HEK293T (cell line): ENCODE measurements at regions not wholly inside any gene's neighbourhood (a gene's known extent, or its start where the extent isn't known, plus 50 kb on each side); places are given as distances from the start of the nearest gene placed in this dataset.

Experiments used
- CTCF ChIA-PET: fragments of 350-600 bp; formaldehyde crosslinking; extraction: SDS; loops from one replicate; lab custom pipeline; 2021; ENCODE audit warnings: antibody characterized with exemption, inconsistent platforms; lab: Yijun Ruan, JAX
- POLR2A ChIA-PET: fragments of 350-600 bp; formaldehyde crosslinking; extraction: SDS; loops from one replicate; lab custom pipeline; 2020; ENCODE audit warnings: antibody characterized with exemption, inconsistent platforms; lab: Yijun Ruan, JAX
- DNase-seq: peaks from one replicate; pipeline ENCODE4 v3.0.0; 2012; ENCODE audit warnings: mixed read lengths; ENCODE audit errors: extremely low spot score
- ARNT ChIP-seq: fragments of 450-650 bp; IDR thresholded peaks from 2 replicates; pipeline ENCODE4 v1.6.1; 2017; ENCODE audit warnings: mild to moderate bottlenecking
- BHLHE40 ChIP-seq: fragments of 450-650 bp; IDR thresholded peaks from 2 replicates; pipeline ENCODE4 v1.6.1; 2016; ENCODE audit warnings: mild to moderate bottlenecking, moderate library complexity, borderline replicate concordance
- CTBP1 ChIP-seq: fragments of 450-650 bp; IDR thresholded peaks from 2 replicates; pipeline ENCODE4 v1.6.1; 2016; ENCODE audit warnings: borderline replicate concordance
- ELF4 ChIP-seq: fragments of 450-650 bp; IDR thresholded peaks from 2 replicates; pipeline ENCODE4 v1.6.1; 2017; ENCODE audit warnings: antibody characterized with exemption
- FOXA1 ChIP-seq: fragments of 450-650 bp; IDR thresholded peaks from 2 replicates; pipeline ENCODE4 v1.6.1; 2016; ENCODE audit warnings: mild to moderate bottlenecking
- FOXK2 ChIP-seq: fragments of 450-650 bp; IDR thresholded peaks from 2 replicates; pipeline ENCODE4 v1.6.1; 2016; ENCODE audit warnings: mild to moderate bottlenecking
- FOXM1 ChIP-seq: fragments of 450-650 bp; IDR thresholded peaks from 2 replicates; pipeline ENCODE4 v1.6.1; 2017; ENCODE audit warnings: mild to moderate bottlenecking, borderline replicate concordance
- HDGF ChIP-seq: fragments of 450-650 bp; IDR thresholded peaks from 2 replicates; pipeline ENCODE4 v1.6.1; 2017; ENCODE audit warnings: antibody characterized with exemption, borderline replicate concordance
- L3MBTL2 ChIP-seq: fragments of 450-650 bp; conservative IDR thresholded peaks from 2 replicates; pipeline ENCODE4 v1.6.1; 2016; ENCODE audit warnings: mild to moderate bottlenecking
- LEF1 ChIP-seq: fragments of 450-650 bp; IDR thresholded peaks from 2 replicates; pipeline ENCODE4 v1.6.1; 2017; ENCODE audit warnings: mild to moderate bottlenecking, borderline replicate concordance
- NFRKB ChIP-seq: fragments of 450-650 bp; IDR thresholded peaks from 2 replicates; pipeline ENCODE4 v1.6.1; 2016; ENCODE audit warnings: mild to moderate bottlenecking, moderate library complexity
- PKNOX1 ChIP-seq: fragments of 450-650 bp; IDR thresholded peaks from 2 replicates; pipeline ENCODE4 v1.6.1; 2016
- SP1 ChIP-seq: fragments of 450-650 bp; IDR thresholded peaks from 2 replicates; pipeline ENCODE4 v1.6.1; 2017
- SUZ12 ChIP-seq: fragments of 450-650 bp; IDR thresholded peaks from 2 replicates; pipeline ENCODE4 v1.6.1; 2016; ENCODE audit warnings: mild to moderate bottlenecking
- TARDBP ChIP-seq: fragments of 450-650 bp; IDR thresholded peaks from 2 replicates; pipeline ENCODE4 v1.6.1; 2016
- ZNF384 ChIP-seq: fragments of 450-650 bp; IDR thresholded peaks from 2 replicates; pipeline ENCODE4 v1.6.1; 2016

DNA sequence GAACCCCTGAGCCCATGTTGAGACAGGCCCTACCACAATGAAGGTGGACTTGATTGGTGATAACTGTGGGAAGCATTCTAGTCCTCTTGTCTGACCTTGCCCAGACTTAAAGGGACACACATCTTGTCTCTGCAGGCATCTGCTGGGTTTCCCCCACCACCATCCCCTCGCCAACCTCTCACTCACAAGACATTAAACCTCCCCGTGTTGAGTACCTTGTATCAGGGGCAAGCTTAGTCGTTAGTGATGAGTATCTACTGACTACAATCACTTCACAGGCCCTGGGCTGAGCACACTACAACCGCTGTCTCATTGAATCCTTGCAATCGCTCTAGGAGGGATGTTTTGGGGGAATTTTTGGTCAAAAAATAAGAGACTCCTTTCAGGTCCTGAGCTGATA lies 86.0 kb downstream of the ICOS start:
- TF ChIP-seq FOXM1 = no peak
- TF ChIP-seq ELF4 = no peak
- TF ChIP-seq SUZ12 = no peak
- TF ChIP-seq CTBP1 = no peak
- no peak for TF ChIP-seq SP1
- TF ChIP-seq FOXK2 = no peak
- no peak for TF ChIP-seq NFRKB
- no peak for TF ChIP-seq PKNOX1
- TF ChIP-seq BHLHE40 = no peak
- no peak for TF ChIP-seq TARDBP
- no peak for TF ChIP-seq LEF1
- ChIA-PET POLR2A (no interaction called here), CTCF (no interaction called here)
- no peak for DNase-seq

DNA sequence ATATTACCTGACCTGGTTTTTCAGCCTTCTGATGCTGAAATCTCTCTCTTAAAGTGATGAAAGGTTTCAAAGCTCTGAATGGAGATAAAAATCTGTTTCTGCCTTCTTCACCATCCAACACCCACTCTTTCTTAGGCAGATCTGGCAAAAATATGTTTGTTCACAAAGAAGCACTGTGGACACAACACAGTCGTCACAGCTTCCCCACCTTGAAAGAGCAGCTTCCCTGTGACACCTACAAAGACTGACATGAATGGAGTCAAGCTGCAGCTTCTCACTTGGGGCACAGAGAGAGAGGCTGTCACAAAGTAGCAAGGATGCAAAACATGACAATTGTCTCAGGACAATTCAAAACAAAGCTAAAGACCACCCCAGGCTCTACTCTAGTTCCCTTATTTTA lies 86.5 kb downstream of the ICOS start:
- ChIA-PET CTCF (no interaction called here), POLR2A (no interaction called here)
- no peak for DNase-seq
- TF ChIP-seq HDGF (no peak), SP1 (no peak), TARDBP (no peak), BHLHE40 (no peak), PKNOX1 (no peak), SUZ12 (no peak), L3MBTL2 (no peak)

- ChIA-PET CTCF (no interaction called here), POLR2A (no interaction called here)
- peak; percentile 50 for DNase-seq
- TF ChIP-seq PKNOX1 (no peak), FOXK2 (no peak)
Measured at GRCh38 chr2:204024503-204024902, 87.9 kb downstream of the ICOS start.

GRCh38 chr2:204024906-204025475 lies 88.4 kb downstream of the ICOS start:
- POLR2A ChIA-PET = no interaction called here
- DNase-seq = no peak
- no peak for TF ChIP-seq PKNOX1
- TF ChIP-seq CTBP1 = no peak
- no peak for TF ChIP-seq ARNT
- no peak for TF ChIP-seq FOXK2
- CTCF ChIA-PET = no interaction called here

DNA sequence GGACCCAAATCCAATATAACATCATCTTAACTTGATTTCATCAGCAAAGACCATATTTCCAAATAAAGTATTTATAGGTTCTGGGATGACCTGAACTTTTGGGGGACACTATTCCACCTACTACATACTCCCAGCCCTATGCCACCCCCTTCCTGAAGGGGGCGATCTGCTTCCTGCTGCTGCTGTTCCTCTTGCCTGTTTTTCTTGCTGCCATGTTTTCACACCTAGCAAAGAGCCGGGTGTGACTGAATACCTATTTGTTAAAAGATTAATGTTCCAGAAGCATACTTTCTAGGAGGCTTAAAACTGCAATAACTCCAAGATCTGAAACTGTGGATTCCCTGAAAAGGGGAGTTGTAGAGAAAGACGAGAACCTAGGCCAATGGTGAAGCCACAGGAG lies 89.7 kb downstream of the ICOS start:
- TF ChIP-seq LEF1 (no peak), ELF4 (no peak), CTBP1 (no peak), ARNT (no peak), NFRKB (no peak), L3MBTL2 (no peak), FOXM1 (no peak), TARDBP (no peak), PKNOX1 (no peak), FOXA1 (no peak)
- ChIA-PET POLR2A (no interaction called here), CTCF (no interaction called here)
- DNase-seq = no peak

DNA sequence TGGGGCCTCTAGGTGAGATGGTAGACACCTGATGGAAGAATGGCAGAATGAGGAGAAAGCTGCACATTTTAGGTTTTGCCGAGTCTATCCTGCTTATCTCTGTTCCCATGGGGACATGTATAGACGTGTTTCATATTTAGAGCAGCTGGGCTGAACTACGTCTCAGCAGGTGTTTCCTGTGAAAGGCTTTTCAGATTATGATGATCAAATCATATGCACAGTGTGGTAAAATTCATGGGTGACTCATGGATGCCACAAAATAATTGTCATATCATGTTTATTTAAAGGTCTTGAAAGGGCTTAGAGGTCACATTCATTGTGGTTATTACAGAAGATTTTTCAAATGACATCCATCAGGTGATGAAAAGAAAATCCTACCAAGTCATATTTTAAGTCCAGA lies 90.5 kb downstream of the ICOS start:
- CTCF ChIA-PET = no interaction called here
- no peak for DNase-seq
- POLR2A ChIA-PET = no interaction called here
- no peak for TF ChIP-seq FOXM1
- TF ChIP-seq LEF1 = no peak
- no peak for TF ChIP-seq ARNT
- TF ChIP-seq L3MBTL2 = no peak
- TF ChIP-seq PKNOX1 = no peak
- TF ChIP-seq FOXA1 = no peak
- no peak for TF ChIP-seq TARDBP
- no peak for TF ChIP-seq NFRKB
- no peak for TF ChIP-seq SUZ12
- no peak for TF ChIP-seq SP1
- TF ChIP-seq ZNF384 = no peak
- TF ChIP-seq CTBP1 = no peak
- no peak for TF ChIP-seq FOXK2
- TF ChIP-seq HDGF = no peak
- no peak for TF ChIP-seq ELF4
- no peak for TF ChIP-seq BHLHE40
